CD8-positive, alpha-beta memory T cell (primary cell): ENCODE measurements at regions not wholly inside any gene's neighbourhood (a gene's known extent, or its start where the extent isn't known, plus 50 kb on each side); places are given as distances from the start of the nearest gene placed in this dataset.

Experiments used
- CTCF ChIA-PET: fragments of 350-600 bp; sonication (Branson Sonifier 250); formaldehyde crosslinking; loops from one replicate; lab custom pipeline; 2021; ENCODE audit warnings: antibody characterized with exemption; lab: Charles Lee
- POLR2A ChIA-PET: fragments of 350-600 bp; sonication (Branson Sonifier 250); formaldehyde crosslinking; loops from one replicate; lab custom pipeline; 2021; ENCODE audit warnings: antibody characterized with exemption; lab: Charles Lee
- DNase-seq, 5 donors: peaks; one replicate each; pipeline versions ENCODE4 v3.0.0 to v3.0.0-alpha.2; 2020 to 2022; ENCODE audit warnings: mixed read lengths in 1 of 5
- H3K27ac ChIP-seq: one replicate; pipeline ENCODE4 v1.7.0; 2013; ENCODE audit warnings: low read depth, mild to moderate bottlenecking, low read length, moderate library complexity
- H3K27me3 ChIP-seq: 2 replicates; pipeline ENCODE4 v1.7.0; 2013; ENCODE audit warnings: low read length, mild to moderate bottlenecking; ENCODE audit not compliant: insufficient read depth, poor library complexity, severe bottlenecking
- H3K36me3 ChIP-seq: 2 replicates; pipeline ENCODE4 v1.7.0; 2013; ENCODE audit warnings: mild to moderate bottlenecking, low read length, moderate library complexity; ENCODE audit not compliant: insufficient read depth
- H3K4me1 ChIP-seq: 2 replicates; pipeline ENCODE4 v1.7.0; 2013; ENCODE audit warnings: mild to moderate bottlenecking, low read length, moderate library complexity; ENCODE audit not compliant: insufficient read depth
- H3K4me3 ChIP-seq: 2 replicates; pipeline ENCODE4 v1.7.0; 2013; ENCODE audit warnings: mild to moderate bottlenecking, low read length
- H3K9me3 ChIP-seq: 2 replicates; pipeline ENCODE4 v1.7.0; 2013; ENCODE audit warnings: mild to moderate bottlenecking, low read length
- H3K27ac Mint-ChIP-seq, 8 donors: one replicate each; pipeline ENCODE4 v1.8.0; 2020 to 2021; ENCODE audit warnings: mixed read lengths in 8 of 8, mild to moderate bottlenecking in 6 of 8, inconsistent platforms in 3 of 8, moderate library complexity in 3 of 8
- H3K27me3 Mint-ChIP-seq, 2 donors: one replicate each; pipeline ENCODE4 v1.8.0; 2020 to 2021; ENCODE audit warnings: mixed read lengths in 2 of 2, mild to moderate bottlenecking in 1 of 2, moderate library complexity in 1 of 2
- H3K36me3 Mint-ChIP-seq, 3 donors: one replicate each; pipeline ENCODE4 v1.8.0; 2020 to 2021; ENCODE audit warnings: mixed read lengths in 3 of 3, inconsistent platforms in 1 of 3, mild to moderate bottlenecking in 1 of 3
- H3K4me1 Mint-ChIP-seq, 3 donors: one replicate each; pipeline ENCODE4 v1.8.0; 2020 to 2021; ENCODE audit warnings: mixed read lengths in 3 of 3, inconsistent platforms in 1 of 3, mild to moderate bottlenecking in 1 of 3
- H3K4me3 Mint-ChIP-seq, 7 donors: one replicate each; pipeline ENCODE4 v1.8.0; 2020 to 2021; ENCODE audit warnings: mixed read lengths in 7 of 7, mild to moderate bottlenecking in 6 of 7, moderate library complexity in 4 of 7, inconsistent platforms in 2 of 7
- H3K9me3 Mint-ChIP-seq, 5 donors: one replicate each; pipeline ENCODE4 v1.8.0; 2020 to 2022; ENCODE audit warnings: mixed read lengths in 5 of 5, mild to moderate bottlenecking in 3 of 5, moderate library complexity in 2 of 5, inconsistent platforms in 1 of 5

DNA sequence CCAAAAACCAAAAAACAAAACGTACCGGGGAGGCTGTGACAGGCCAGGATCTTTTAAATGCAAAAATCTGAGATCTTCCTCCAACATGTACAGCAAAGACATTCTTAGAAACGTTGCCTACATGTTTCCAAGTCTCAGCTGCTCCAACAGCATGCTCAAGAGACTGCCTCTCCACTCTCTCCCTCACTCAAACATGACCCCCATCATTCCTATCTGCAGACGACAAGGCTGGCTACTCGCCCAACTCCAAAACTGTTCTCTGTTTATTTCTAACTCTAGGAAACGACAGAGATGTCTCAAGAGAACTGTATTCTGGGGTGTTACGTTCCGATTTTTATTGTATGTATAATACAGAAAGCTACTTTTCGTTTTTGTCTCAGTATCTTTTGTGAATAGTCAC is 57.5 kb upstream of the TMCC3 start:
- ChIA-PET CTCF (interaction anchor here (1.3 kb wide), 1 partner anchor 38 kb away, joined by 3 read pairs; no protein-coding TSS in a partner anchor), POLR2A (no interaction called here)
- Mint-ChIP-seq H3K9me3 (no peaks in the 10 kb centered on the region), H3K4me1 (peaks cover 8 to 18% (median 18%) of the 10 kb centered on the region in 3 donors), H3K4me3 (no peak overlapping the region), H3K27me3 (peaks cover 0 to 19% of the 10 kb centered on the region in 2 donors), H3K36me3 (no peaks in the 10 kb centered on the region), H3K27ac (no peak overlapping the region)
- no peak for DNase-seq
- no peaks in the 10 kb centered on the region for H3K9me3 ChIP-seq
- no peaks in the 10 kb centered on the region for H3K4me1 ChIP-seq
- H3K4me3 ChIP-seq: no peak overlapping the region
- no peaks in the 10 kb centered on the region for H3K27me3 ChIP-seq
- H3K27ac ChIP-seq: no peak overlapping the region
- H3K36me3 ChIP-seq: no peaks in the 10 kb centered on the region

DNA sequence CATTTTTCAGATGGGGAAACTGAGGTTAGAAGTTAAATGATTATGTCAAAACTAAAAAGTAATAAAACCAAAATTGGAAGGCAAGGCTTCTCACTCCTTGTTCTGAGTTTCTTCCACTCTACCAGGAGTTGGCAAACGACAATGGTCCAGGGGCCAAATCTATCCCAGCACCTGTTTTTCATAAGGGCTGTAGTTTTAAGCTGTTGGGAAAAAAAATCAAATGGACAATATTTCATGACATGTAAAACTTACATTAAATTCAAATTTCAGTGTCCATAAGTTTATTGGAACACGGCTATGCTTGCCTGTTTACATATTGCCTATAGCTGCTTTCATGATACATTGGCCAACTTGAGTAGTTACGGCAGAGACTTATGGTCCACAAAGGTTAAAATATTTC is 56.7 kb upstream of the TMCC3 start:
- no peak for DNase-seq
- Histone ChIP-seq H3K4me1 (no peaks in the 10 kb centered on the region), H3K9me3 (no peaks in the 10 kb centered on the region), H3K27ac (no peak overlapping the region), H3K36me3 (no peaks in the 10 kb centered on the region), H3K27me3 (no peaks in the 10 kb centered on the region), H3K4me3 (no peak overlapping the region)
- Mint-ChIP-seq H3K9me3 (no peaks in the 10 kb centered on the region), H3K4me1 (peaks cover 8 to 18% (median 18%) of the 10 kb centered on the region in 3 donors), H3K27ac (no peak overlapping the region), H3K27me3 (peaks cover 0 to 20% of the 10 kb centered on the region in 2 donors), H3K4me3 (no peak overlapping the region), H3K36me3 (no peaks in the 10 kb centered on the region)
- POLR2A ChIA-PET: interaction anchor here (1.2 kb wide), 1 partner anchor 30 kb away, joined by 3 read pairs; no protein-coding TSS in a partner anchor
- CTCF ChIA-PET: no interaction called here

DNA sequence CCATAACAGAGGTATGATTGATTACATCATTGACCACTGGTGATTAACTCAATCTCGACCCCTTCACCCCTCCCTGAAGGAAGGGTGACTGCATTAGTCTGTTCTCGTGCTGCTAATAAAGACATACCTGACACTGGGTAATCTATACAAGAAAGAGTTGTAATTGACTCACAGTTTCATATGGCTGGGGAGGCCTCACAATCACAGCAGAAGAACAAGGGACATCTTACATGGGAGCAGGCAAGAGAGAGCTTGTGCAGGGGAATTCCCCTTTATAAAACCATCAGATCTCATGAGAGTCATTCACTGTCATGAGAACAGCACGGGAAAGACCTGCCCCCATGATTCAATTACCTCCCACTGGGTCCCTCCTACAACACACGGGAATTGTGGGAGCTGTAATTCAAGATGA is 55.9 kb upstream of the TMCC3 start:
- no peaks in the 10 kb centered on the region for H3K27me3 ChIP-seq
- Mint-ChIP-seq H3K4me3 (no peak overlapping the region), H3K27me3 (peaks cover 0 to 25% of the 10 kb centered on the region in 2 donors), H3K9me3 (no peaks in the 10 kb centered on the region), H3K4me1 (peaks cover 8 to 18% (median 18%) of the 10 kb centered on the region in 3 donors), H3K36me3 (no peaks in the 10 kb centered on the region), H3K27ac (peak overlapping the region in 1 of 8 donors; percentile 20)
- H3K36me3 ChIP-seq: no peaks in the 10 kb centered on the region
- no peak overlapping the region for H3K4me3 ChIP-seq
- ChIA-PET POLR2A (no interaction called here), CTCF (no interaction called here)
- no peak for DNase-seq
- no peak overlapping the region for H3K27ac ChIP-seq
- no peaks in the 10 kb centered on the region for H3K4me1 ChIP-seq
- no peaks in the 10 kb centered on the region for H3K9me3 ChIP-seq

DNA sequence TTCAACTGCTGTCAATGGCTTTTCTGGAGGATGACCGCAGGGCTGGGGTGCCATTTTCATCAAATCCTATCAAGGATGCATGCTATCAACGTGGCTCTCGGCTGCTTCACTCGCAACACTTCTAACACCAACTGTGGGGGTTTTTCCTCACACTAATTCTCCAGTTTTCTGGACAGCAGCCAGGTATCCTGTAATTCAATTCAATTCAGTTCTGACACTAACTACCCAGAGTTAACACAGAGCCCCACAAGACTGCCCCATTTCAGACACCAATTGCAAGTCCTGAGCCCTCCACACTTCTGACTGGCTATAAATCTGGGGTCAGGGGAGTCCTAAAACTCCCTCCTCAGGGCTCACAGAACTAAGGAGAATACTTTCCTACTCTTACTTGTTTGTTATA is 55.3 kb upstream of the TMCC3 start:
- H3K27me3 Mint-ChIP-seq: peaks cover 0 to 22% of the 10 kb centered on the region in 2 donors
- peaks cover 8 to 18% (median 18%) of the 10 kb centered on the region in 3 donors for H3K4me1 Mint-ChIP-seq
- no peak overlapping the region for H3K27ac Mint-ChIP-seq
- H3K9me3 ChIP-seq: no peaks in the 10 kb centered on the region
- no peak overlapping the region for H3K4me3 ChIP-seq
- H3K27me3 ChIP-seq: no peaks in the 10 kb centered on the region
- ChIA-PET CTCF (no interaction called here), POLR2A (no interaction called here)
- no peaks in the 10 kb centered on the region for H3K36me3 Mint-ChIP-seq
- no peaks in the 10 kb centered on the region for H3K36me3 ChIP-seq
- H3K4me3 Mint-ChIP-seq: no peak overlapping the region
- H3K9me3 Mint-ChIP-seq: no peaks in the 10 kb centered on the region
- no peak overlapping the region for H3K27ac ChIP-seq
- no peaks in the 10 kb centered on the region for H3K4me1 ChIP-seq
- DNase-seq: no peak

DNA sequence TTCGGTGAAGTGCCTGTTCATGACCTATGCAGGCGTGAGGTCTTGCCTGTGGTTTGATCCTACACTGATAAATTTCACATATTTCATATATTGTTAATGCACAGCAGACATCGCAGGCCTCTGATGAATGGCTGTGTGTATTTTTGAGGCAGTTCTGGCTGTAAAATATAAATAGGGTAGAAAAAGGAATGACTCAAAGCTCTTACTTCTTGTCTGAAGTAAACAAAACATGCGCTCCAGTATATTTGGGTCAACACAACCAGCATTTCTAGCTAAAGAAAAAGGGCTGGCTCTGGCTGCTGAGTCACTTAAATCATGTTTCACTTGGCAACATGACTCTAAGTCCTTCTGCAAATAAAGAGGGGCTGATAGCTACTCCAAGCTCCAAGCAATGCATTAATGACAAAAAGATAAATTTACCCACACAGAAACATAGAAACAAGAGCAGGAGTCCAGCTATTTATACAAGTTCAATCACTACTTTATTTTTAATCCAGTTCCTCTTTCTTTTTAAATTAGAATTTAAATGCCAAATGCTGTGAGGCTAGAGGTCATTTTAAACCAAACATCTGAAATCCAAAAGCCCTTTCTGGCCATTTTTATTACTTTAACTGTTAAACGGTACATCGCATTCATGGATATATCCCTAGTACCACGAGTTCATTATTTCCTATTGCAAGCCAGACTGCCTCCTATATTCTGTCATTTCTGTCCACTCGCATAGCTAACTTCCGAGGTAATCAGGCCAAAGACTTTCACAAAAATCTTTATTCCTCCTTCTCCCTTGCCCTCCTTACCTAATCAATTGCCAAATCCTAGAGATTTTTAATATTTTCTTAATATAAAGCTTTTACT is 54.3 kb upstream of the TMCC3 start:
- CTCF ChIA-PET: interaction anchor here (1.0 kb wide), 1 partner anchor 9 kb away, joined by 3 read pairs; no protein-coding TSS in a partner anchor

GRCh38 chr12:94702696-94703095 is 52.3 kb upstream of the TMCC3 start:
- Histone ChIP-seq H3K27ac (no peak overlapping the region), H3K27me3 (no peaks in the 10 kb centered on the region), H3K36me3 (no peaks in the 10 kb centered on the region), H3K4me3 (no peak overlapping the region), H3K4me1 (no peaks in the 10 kb centered on the region), H3K9me3 (no peaks in the 10 kb centered on the region)
- Mint-ChIP-seq H3K36me3 (peaks cover 0 to 8% (median 0%) of the 10 kb centered on the region in 3 donors), H3K4me1 (peaks cover 8 to 18% (median 18%) of the 10 kb centered on the region in 3 donors), H3K27ac (no peak overlapping the region), H3K4me3 (no peak overlapping the region), H3K27me3 (peaks cover 0 to 25% of the 10 kb centered on the region in 2 donors), H3K9me3 (no peaks in the 10 kb centered on the region)
- POLR2A ChIA-PET: no interaction called here
- CTCF ChIA-PET: no interaction called here
- no peak for DNase-seq

More for the DNA sequence above, 54.3 kb upstream of the TMCC3 start:
- Histone ChIP-seq H3K4me3 (no peak overlapping the region), H3K4me1 (no peaks in the 10 kb centered on the region), H3K27ac (no peak overlapping the region), H3K27me3 (no peaks in the 10 kb centered on the region), H3K9me3 (no peaks in the 10 kb centered on the region), H3K36me3 (no peaks in the 10 kb centered on the region)
- POLR2A ChIA-PET: no interaction called here
- H3K36me3 Mint-ChIP-seq: peaks cover 0 to under 1% (median 0%) of the 10 kb centered on the region in 3 donors
- no peak overlapping the region for H3K4me3 Mint-ChIP-seq
- peaks cover 0 to 27% of the 10 kb centered on the region in 2 donors for H3K27me3 Mint-ChIP-seq
- H3K4me1 Mint-ChIP-seq: peaks cover 8 to 18% (median 18%) of the 10 kb centered on the region in 3 donors
- H3K9me3 Mint-ChIP-seq: no peaks in the 10 kb centered on the region
- peak overlapping the region in 3 of 8 donors; percentile 1 to 59 (median 8) for H3K27ac Mint-ChIP-seq
- DNase-seq: peak in 1 of 5 donors; percentile 32

- CTCF ChIA-PET: no interaction called here
- no peak overlapping the region for H3K4me3 ChIP-seq
- Mint-ChIP-seq H3K4me1 (peaks cover 8 to 18% (median 18%) of the 10 kb centered on the region in 3 donors), H3K9me3 (no peaks in the 10 kb centered on the region), H3K36me3 (peaks cover 0 to 8% (median 0%) of the 10 kb centered on the region in 3 donors), H3K27me3 (peaks cover 3 to 23% of the 10 kb centered on the region in 2 donors), H3K27ac (no peak overlapping the region), H3K4me3 (peak overlapping the region in 1 of 7 donors; percentile 26)
- no peaks in the 10 kb centered on the region for H3K36me3 ChIP-seq
- DNase-seq: no peak
- POLR2A ChIA-PET: no interaction called here
- no peaks in the 10 kb centered on the region for H3K27me3 ChIP-seq
- H3K4me1 ChIP-seq: no peaks in the 10 kb centered on the region
- no peaks in the 10 kb centered on the region for H3K9me3 ChIP-seq
- no peak overlapping the region for H3K27ac ChIP-seq
Measured at GRCh38 chr12:94701711-94702110, 51.4 kb upstream of the TMCC3 start.

DNA sequence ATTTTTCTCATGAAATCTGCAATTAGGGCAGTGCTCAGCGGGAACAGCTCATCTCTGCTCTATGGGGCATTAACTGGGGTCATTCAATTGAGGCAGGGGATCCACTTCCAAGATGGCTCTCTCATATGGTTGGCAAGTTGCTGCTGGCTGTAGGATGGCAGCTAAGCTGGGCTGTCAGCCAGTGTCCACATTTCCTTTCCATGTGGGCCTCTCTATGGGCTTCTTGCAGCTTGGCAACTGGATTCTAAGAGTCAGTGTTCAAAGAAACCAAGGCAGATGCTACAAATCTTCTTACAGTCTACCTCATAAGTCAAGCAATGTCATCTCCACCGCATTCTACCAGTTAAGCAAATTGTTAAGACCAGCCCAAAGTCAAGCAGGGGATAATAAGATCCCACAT is 50.3 kb upstream of the TMCC3 start:
- no peaks in the 10 kb centered on the region for H3K27me3 ChIP-seq
- H3K36me3 ChIP-seq: no peaks in the 10 kb centered on the region
- peaks cover 8 to 18% (median 18%) of the 10 kb centered on the region in 3 donors for H3K4me1 Mint-ChIP-seq
- no peak overlapping the region for H3K27ac Mint-ChIP-seq
- no peak overlapping the region for H3K4me3 ChIP-seq
- no peak overlapping the region for H3K27ac ChIP-seq
- no peaks in the 10 kb centered on the region for H3K9me3 ChIP-seq
- H3K36me3 Mint-ChIP-seq: peaks cover 0 to 8% (median 0%) of the 10 kb centered on the region in 3 donors
- DNase-seq: no peak
- peaks cover 3 to 18% of the 10 kb centered on the region in 2 donors for H3K27me3 Mint-ChIP-seq
- H3K4me1 ChIP-seq: no peaks in the 10 kb centered on the region
- H3K9me3 Mint-ChIP-seq: no peaks in the 10 kb centered on the region
- CTCF ChIA-PET: no interaction called here
- no peak overlapping the region for H3K4me3 Mint-ChIP-seq
- POLR2A ChIA-PET: no interaction called here
